IMR-90 (cell line): ENCODE measurements at regions not wholly inside any gene's neighbourhood (a gene's known extent, or its start where the extent isn't known, plus 50 kb on each side); places are given as distances from the start of the nearest gene placed in this dataset.

Experiments
- ATAC-seq: fragments of 200-7000 bp; cut with Tn5 transposase; 2 replicates; pipeline ENCODE4 v1.9.1; 2020; ENCODE audit warnings: low read depth, mild to moderate bottlenecking, moderate library complexity
- BruUV-seq: library from RNA; stranded (reverse); fragments of 400-500 nt; replicated peaks from 2 replicates; lab custom pipeline; 2021; lab: Mats Ljungman, UMichigan
- CTCF ChIA-PET: fragments of 300-600 bp; formaldehyde crosslinking; extraction: SDS; loops from one replicate; lab custom pipeline; 2021; ENCODE audit warnings: antibody characterized with exemption; lab: Yijun Ruan, JAX
- POLR2A ChIA-PET: fragments of 300-600 bp; sonication (Branson Sonifier 250); formaldehyde crosslinking; loops from one replicate; lab custom pipeline; 2022; ENCODE audit warnings: antibody characterized with exemption; ENCODE audit not compliant: unreplicated experiment; lab: Charles Lee
- DNase-seq: peaks from one replicate; pipeline ENCODE4 v3.0.0; 2013
- H2AFZ ChIP-seq: replicated peaks from 2 replicates; pipeline ENCODE3; 2013; ENCODE audit warnings: low read length, mild to moderate bottlenecking; ENCODE audit not compliant: poor library complexity
- H2AK5ac ChIP-seq: 2 replicates; pipeline ENCODE4 v1.6.1; 2013; ENCODE audit warnings: low read depth, low read length, inconsistent platforms
- H2AK9ac ChIP-seq: replicated peaks from 2 replicates; pipeline ENCODE3; 2013; ENCODE audit warnings: mild to moderate bottlenecking, low read depth, low read length, moderate library complexity; ENCODE audit not compliant: poor library complexity
- H2BK120ac ChIP-seq: 2 replicates; pipeline ENCODE4 v1.6.1; 2013; ENCODE audit warnings: low read depth, low read length, inconsistent platforms
- H2BK15ac ChIP-seq: 3 replicates; pipeline ENCODE4 v1.6.1; 2013; ENCODE audit warnings: low read depth, low read length, inconsistent platforms
- H2BK20ac ChIP-seq: 2 replicates; pipeline ENCODE4 v1.6.1; 2013; ENCODE audit warnings: low read depth, mild to moderate bottlenecking, inconsistent platforms, low read length, moderate library complexity
- H2BK5ac ChIP-seq: 2 replicates; pipeline ENCODE4 v1.6.1; 2013; ENCODE audit warnings: mild to moderate bottlenecking, low read depth, low read length, inconsistent platforms; ENCODE audit not compliant: poor library complexity, severe bottlenecking
- H3K14ac ChIP-seq: replicated peaks from 2 replicates; pipeline ENCODE4 v1.6.1; 2013; ENCODE audit warnings: low read depth, low read length, inconsistent platforms
- H3K18ac ChIP-seq: 2 replicates; pipeline ENCODE4 v1.6.1; 2013; ENCODE audit warnings: low read depth, low read length, control low read depth
- H3K23ac ChIP-seq: 2 replicates; pipeline ENCODE4 v1.6.1; 2013; ENCODE audit warnings: low read depth, low read length, inconsistent platforms
- H3K27ac ChIP-seq: 2 replicates; pipeline ENCODE4 v1.5.1; 2013; ENCODE audit warnings: mild to moderate bottlenecking, control low read depth, low read length; ENCODE audit not compliant: insufficient read depth
- H3K27me3 ChIP-seq: 2 replicates; pipeline ENCODE4 v1.6.1; 2013; ENCODE audit warnings: low read length; ENCODE audit not compliant: control insufficient read depth, insufficient read depth
- H3K36me3 ChIP-seq: 2 replicates; pipeline ENCODE4 v1.6.1; 2013; ENCODE audit warnings: low read length, mixed read lengths; ENCODE audit not compliant: control insufficient read depth, insufficient read depth
- H3K4ac ChIP-seq: 2 replicates; pipeline ENCODE4 v1.6.1; 2013; ENCODE audit warnings: low read depth, low read length, inconsistent platforms
- H3K4me1 ChIP-seq: 2 replicates; pipeline ENCODE4 v1.6.1; 2013; ENCODE audit warnings: low read length, mixed read lengths; ENCODE audit not compliant: control insufficient read depth, insufficient read depth
- H3K4me2 ChIP-seq: 2 replicates; pipeline ENCODE4 v1.6.1; 2013; ENCODE audit warnings: low read depth, mild to moderate bottlenecking, control low read depth, low read length, moderate library complexity
- H3K4me3 ChIP-seq: 2 replicates; pipeline ENCODE4 v1.5.1; 2013; ENCODE audit warnings: low read depth, mild to moderate bottlenecking, control low read depth, low read length, moderate library complexity; ENCODE audit not compliant: insufficient read depth
- H3K56ac ChIP-seq: 2 replicates; pipeline ENCODE4 v1.6.1; 2013; ENCODE audit warnings: low read length, inconsistent platforms; ENCODE audit not compliant: insufficient read depth; ENCODE audit errors: extremely low read depth
- H3K79me1 ChIP-seq, 2 experiments: 2 replicates each; pipeline ENCODE4 v1.6.1; 2013; ENCODE audit warnings: low read length in 2 of 2, inconsistent platforms in 1 of 2, low read depth in 1 of 2
- H3K9ac ChIP-seq: 2 replicates; pipeline ENCODE4 v1.6.1; 2013; ENCODE audit warnings: low read depth, low read length, control low read depth
- H3K9me1 ChIP-seq: 2 replicates; pipeline ENCODE4 v1.6.1; 2013; ENCODE audit warnings: low read length, inconsistent platforms; ENCODE audit not compliant: insufficient read depth
- H3K9me3 ChIP-seq: 2 replicates; pipeline ENCODE4 v1.6.1; 2013; ENCODE audit warnings: low read length; ENCODE audit not compliant: control insufficient read depth, insufficient read depth
- H4K20me1 ChIP-seq: 2 replicates; pipeline ENCODE4 v1.6.1; 2013; ENCODE audit warnings: low read length, inconsistent platforms; ENCODE audit not compliant: insufficient read depth
- H4K5ac ChIP-seq: 2 replicates; pipeline ENCODE4 v1.6.1; 2013; ENCODE audit warnings: mild to moderate bottlenecking, low read depth, low read length, control low read depth
- H4K8ac ChIP-seq, 2 experiments: 2 replicates each; pipeline ENCODE4 v1.6.1; 2013; ENCODE audit warnings: low read depth in 2 of 2, low read length in 2 of 2, control low read depth in 1 of 2, inconsistent platforms in 1 of 2
- H4K91ac ChIP-seq: 2 replicates; pipeline ENCODE4 v1.6.1; 2013; ENCODE audit warnings: low read depth, low read length, inconsistent platforms; ENCODE audit not compliant: insufficient read depth
- FOS ChIP-seq: fragments of 150-350 bp; IDR thresholded peaks from 2 replicates; pipeline ENCODE4 v1.6.1; 2016; ENCODE audit warnings: low read depth, low read length
- dilution Hi-C: fragments of 300-500 bp; cut with HindIII; formaldehyde crosslinking; loops from one replicate; pipeline ENCODE4 v1.14.3; 2018; ENCODE audit warnings: low sequenced_read_pairs; ENCODE audit not compliant: unreplicated experiment
- in situ Hi-C: fragments of 300-500 bp; cut with MboI; formaldehyde crosslinking; loops from 3 replicates; pipeline ENCODE4 v1.14.3; 2019; ENCODE audit warnings: low sequenced_read_pairs, inconsistent platforms, mixed read lengths
- intact Hi-C: fragments of 100-400 bp; cut with micrococcal nuclease; formaldehyde crosslinking; loops from 2 replicates; pipeline ENCODE4 v1.10.0; 2022
- TF ChIP-seq, protein P1 (sequence below): conservative IDR thresholded peaks from 2 replicates; pipeline ENCODE4 v1.5.1; 2012; ENCODE audit warnings: mild to moderate bottlenecking, low read depth, low read length, improper control_type of control experiment

- Histone ChIP-seq H3K14ac (peak overlapping the region; percentile 40), H3K9ac (no peak overlapping the region), H2BK120ac (peak overlapping the region; percentile 70), H3K4me2 (no peak overlapping the region), H3K56ac (no peak overlapping the region), H3K79me1 (no peaks in the 10 kb centered on the region), H3K4ac (peak overlapping the region; percentile 68), H3K36me3 (no peaks in the 10 kb centered on the region), H3K9me3 (no peaks in the 10 kb centered on the region), H3K4me1 (peaks cover 13% of the 10 kb centered on the region), H3K9me1 (peaks cover 5% of the 10 kb centered on the region; the same call in 1 of the 2 replicates), H3K18ac (peak overlapping the region; percentile 95), H4K91ac (peak overlapping the region; percentile 65), H4K8ac (peak overlapping the region; percentile 23 to 54; a peak in 2 of 4 replicates), H2BK15ac (peak overlapping the region; percentile 88; the same call in 1 of the 3 replicates), H3K4me3 (no peak overlapping the region), H2AK9ac (peak overlapping the region; percentile 29), H2BK20ac (peak overlapping the region; percentile 73), H4K5ac (peak overlapping the region; percentile 87), H3K27ac (0 out of 2 replicates have a peak overlapping the region, but pooled peaks have one; percentile 33), H3K27me3 (no peaks in the 10 kb centered on the region), H3K23ac (peak overlapping the region; percentile 22; the same call in 1 of the 2 replicates), H2AFZ (peak overlapping the region; percentile 73), H2AK5ac (peak overlapping the region; percentile 43; the same call in 1 of the 2 replicates), H2BK5ac (peak overlapping the region; percentile 31), H4K20me1 (no peaks in the 10 kb centered on the region)
- ChIA-PET POLR2A (no interaction called here), CTCF (interaction anchor here (0.8 to 1.1 kb wide), 3 partner anchors 12 to 14 kb away, joined by 3 read pairs; no protein-coding TSS in a partner anchor)
- no TSS peak for BruUV-seq
- intact Hi-C loops (no loop called here), dilution Hi-C loops (no loop called here), in situ Hi-C loops (loop anchor here (25.0 kb wide), 1 partner anchor 608 kb away; no protein-coding TSS in a partner anchor)
- ATAC-seq = no peak
- DNase-seq = no peak
- TF ChIP-seq, protein P1, sequence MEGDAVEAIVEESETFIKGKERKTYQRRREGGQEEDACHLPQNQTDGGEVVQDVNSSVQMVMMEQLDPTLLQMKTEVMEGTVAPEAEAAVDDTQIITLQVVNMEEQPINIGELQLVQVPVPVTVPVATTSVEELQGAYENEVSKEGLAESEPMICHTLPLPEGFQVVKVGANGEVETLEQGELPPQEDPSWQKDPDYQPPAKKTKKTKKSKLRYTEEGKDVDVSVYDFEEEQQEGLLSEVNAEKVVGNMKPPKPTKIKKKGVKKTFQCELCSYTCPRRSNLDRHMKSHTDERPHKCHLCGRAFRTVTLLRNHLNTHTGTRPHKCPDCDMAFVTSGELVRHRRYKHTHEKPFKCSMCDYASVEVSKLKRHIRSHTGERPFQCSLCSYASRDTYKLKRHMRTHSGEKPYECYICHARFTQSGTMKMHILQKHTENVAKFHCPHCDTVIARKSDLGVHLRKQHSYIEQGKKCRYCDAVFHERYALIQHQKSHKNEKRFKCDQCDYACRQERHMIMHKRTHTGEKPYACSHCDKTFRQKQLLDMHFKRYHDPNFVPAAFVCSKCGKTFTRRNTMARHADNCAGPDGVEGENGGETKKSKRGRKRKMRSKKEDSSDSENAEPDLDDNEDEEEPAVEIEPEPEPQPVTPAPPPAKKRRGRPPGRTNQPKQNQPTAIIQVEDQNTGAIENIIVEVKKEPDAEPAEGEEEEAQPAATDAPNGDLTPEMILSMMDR = peak; percentile 10; the same call in 1 of the 2 replicates
- TF ChIP-seq FOS = no peak
Measured at GRCh38 chr15:39154227-39154638, 426.6 kb upstream of the THBS1 start.
